ENCODE measurements at regions not wholly inside any gene's neighbourhood (a gene's known extent, or its start where the extent isn't known, plus 50 kb on each side); places are given as distances from the start of the nearest gene placed in this dataset.
A peak's percentile ranks its signal among the peaks of the same experiment; 100 is the strongest.
"Not testable (repeated sequence)": the region's sequence is repeated elsewhere in the genome, so short reads cannot be mapped to it uniquely, and the experiment has no call there.

GRCh38 chr3:144843099-144843498 is 871.5 kb downstream of the DIPK2A start:
- DNase-seq = peak; percentile 17 to 43 (median 31)

GRCh38 chr3:144852999-144853398 is 881.4 kb downstream of the DIPK2A start:
- DNase-seq = peak; percentile 57 to 89 (median 76)

GRCh38 chr3:144854020-144854419 is 882.4 kb downstream of the DIPK2A start:
- DNase-seq = not testable (repeated sequence)

- no peak for DNase-seq
These were observed 887.5 kb downstream of the DIPK2A start for GRCh38 chr3:144859161-144859560.

- DNase-seq = no peak
These were observed 893.0 kb downstream of the DIPK2A start for GRCh38 chr3:144864646-144865045.

- no peak for DNase-seq
These were observed 894.3 kb downstream of the DIPK2A start for GRCh38 chr3:144865948-144866347.

GRCh38 chr3:144866476-144866875 is 894.9 kb downstream of the DIPK2A start:
- DNase-seq = peak; percentile 17 to 76 (median 53)

GRCh38 chr3:144868506-144868905 is 896.9 kb downstream of the DIPK2A start:
- no peak for DNase-seq

GRCh38 chr3:144873066-144873465 is 901.4 kb downstream of the DIPK2A start:
- DNase-seq = no peak

GRCh38 chr3:144875211-144875610 is 903.6 kb downstream of the DIPK2A start:
- DNase-seq = no peak

- no peak for DNase-seq
These were observed 905.7 kb downstream of the DIPK2A start for GRCh38 chr3:144877356-144877755.

GRCh38 chr3:144879701-144880100 is 908.1 kb downstream of the DIPK2A start:
- no peak for DNase-seq

GRCh38 chr3:144893980-144894379 is 922.4 kb downstream of the DIPK2A start:
- DNase-seq = no peak

- no peak for DNase-seq
These were observed 923.0 kb downstream of the DIPK2A start for GRCh38 chr3:144894576-144894975.

GRCh38 chr3:144900366-144900765 is 928.7 kb downstream of the DIPK2A start:
- DNase-seq = no peak

GRCh38 chr3:144907581-144907980 is 936.0 kb downstream of the DIPK2A start:
- not testable (repeated sequence) for DNase-seq

- no peak for DNase-seq
These were observed 941.3 kb downstream of the DIPK2A start for GRCh38 chr3:144912968-144913367.

- no peak for DNase-seq
These were observed 943.6 kb downstream of the DIPK2A start for GRCh38 chr3:144915202-144915601.

GRCh38 chr3:144921710-144922109 is 950.1 kb downstream of the DIPK2A start:
- no peak for DNase-seq

- DNase-seq = no peak
These were observed 951.6 kb downstream of the DIPK2A start for GRCh38 chr3:144923046-144923775.

- no peak for DNase-seq
These were observed 958.8 kb downstream of the DIPK2A start for GRCh38 chr3:144930431-144930830.

GRCh38 chr3:144931590-144931989 is 960.0 kb downstream of the DIPK2A start:
- no peak for DNase-seq

- no peak for DNase-seq
These were observed 970.6 kb downstream of the DIPK2A start for GRCh38 chr3:144942093-144942837.

GRCh38 chr3:144942838-144943197 is 971.2 kb downstream of the DIPK2A start:
- DNase-seq = no peak

All from suppressor macrophage (primary cell).